NB4 (cell line): ENCODE measurements at regions not wholly inside any gene's neighbourhood (a gene's known extent, or its start where the extent isn't known, plus 50 kb on each side); places are given as distances from the start of the nearest gene placed in this dataset.

Experiments
- DNase-seq: peaks from one replicate; pipeline ENCODE4 v3.0.0; 2010; ENCODE audit warnings: low read depth
- H3K4me3 ChIP-seq: one replicate; pipeline ENCODE4 v1.5.1; 2011; ENCODE audit warnings: mild to moderate bottlenecking, low read depth, low read length, moderate library complexity
- MAX ChIP-seq: IDR thresholded peaks from 2 replicates; pipeline ENCODE4 v1.6.1; 2011; ENCODE audit warnings: low read depth, low read length
- MYC ChIP-seq: IDR thresholded peaks from 2 replicates; pipeline ENCODE4 v1.6.1; 2011; ENCODE audit warnings: low read depth, low read length
- POLR2A ChIP-seq: IDR thresholded peaks from 2 replicates; pipeline ENCODE4 v1.6.1; 2011; ENCODE audit warnings: mild to moderate bottlenecking; ENCODE audit not compliant: insufficient read length; ENCODE audit errors: extremely low read depth
- TF ChIP-seq, protein P1 (sequence below): IDR thresholded peaks from one replicate; pipeline ENCODE4 v1.5.1; 2012; ENCODE audit warnings: low read depth, low read length

DNA sequence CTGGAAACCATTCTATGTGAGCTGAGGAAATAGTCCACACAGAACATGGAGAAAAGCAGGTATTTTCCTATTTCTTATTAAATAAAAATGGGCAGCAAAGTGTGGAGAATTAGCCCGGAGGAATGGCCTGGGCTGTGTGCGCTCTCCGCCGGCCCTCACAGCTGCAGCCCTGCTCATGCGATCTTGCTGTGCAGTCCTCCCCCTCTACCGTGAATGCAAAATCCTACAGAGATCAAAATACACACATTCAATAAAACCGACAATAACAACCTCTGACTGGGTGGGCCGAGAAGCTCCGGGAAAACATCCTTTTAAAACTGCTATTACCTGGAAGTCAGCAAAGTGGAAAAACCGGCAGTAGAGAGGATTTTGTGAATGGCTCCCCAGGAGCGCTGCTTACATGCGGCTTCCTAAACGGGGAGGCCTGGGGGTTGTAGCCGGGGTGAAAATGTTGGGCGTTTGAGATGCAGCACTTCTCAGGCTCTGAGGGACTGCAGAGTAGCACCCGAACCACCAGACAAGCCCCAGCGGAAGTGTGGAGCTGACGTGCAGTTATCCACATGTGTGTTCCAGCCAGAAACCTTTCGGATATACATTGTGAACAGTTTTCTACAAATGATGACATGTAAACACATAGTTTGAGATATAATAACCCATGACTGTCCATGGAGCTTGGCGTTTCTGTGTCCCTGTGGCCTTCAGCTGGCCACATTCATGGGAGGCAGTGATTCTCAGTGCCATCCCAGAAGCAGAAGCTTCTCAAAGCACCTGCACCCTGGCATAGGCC, 94.2 kb upstream of the ALKAL2 start:
- no peak overlapping the region for H3K4me3 ChIP-seq
- TF ChIP-seq, protein P1, sequence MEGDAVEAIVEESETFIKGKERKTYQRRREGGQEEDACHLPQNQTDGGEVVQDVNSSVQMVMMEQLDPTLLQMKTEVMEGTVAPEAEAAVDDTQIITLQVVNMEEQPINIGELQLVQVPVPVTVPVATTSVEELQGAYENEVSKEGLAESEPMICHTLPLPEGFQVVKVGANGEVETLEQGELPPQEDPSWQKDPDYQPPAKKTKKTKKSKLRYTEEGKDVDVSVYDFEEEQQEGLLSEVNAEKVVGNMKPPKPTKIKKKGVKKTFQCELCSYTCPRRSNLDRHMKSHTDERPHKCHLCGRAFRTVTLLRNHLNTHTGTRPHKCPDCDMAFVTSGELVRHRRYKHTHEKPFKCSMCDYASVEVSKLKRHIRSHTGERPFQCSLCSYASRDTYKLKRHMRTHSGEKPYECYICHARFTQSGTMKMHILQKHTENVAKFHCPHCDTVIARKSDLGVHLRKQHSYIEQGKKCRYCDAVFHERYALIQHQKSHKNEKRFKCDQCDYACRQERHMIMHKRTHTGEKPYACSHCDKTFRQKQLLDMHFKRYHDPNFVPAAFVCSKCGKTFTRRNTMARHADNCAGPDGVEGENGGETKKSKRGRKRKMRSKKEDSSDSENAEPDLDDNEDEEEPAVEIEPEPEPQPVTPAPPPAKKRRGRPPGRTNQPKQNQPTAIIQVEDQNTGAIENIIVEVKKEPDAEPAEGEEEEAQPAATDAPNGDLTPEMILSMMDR = no peak
- no peak for TF ChIP-seq MYC
- TF ChIP-seq POLR2A = no peak
- TF ChIP-seq MAX = no peak
- DNase-seq = no peak

GRCh38 chr2:381181-381580, 93.3 kb upstream of the ALKAL2 start:
- H3K4me3 ChIP-seq = no peak overlapping the region
- DNase-seq = no peak
- TF ChIP-seq MAX (no peak), MYC (no peak), POLR2A (no peak)
- TF ChIP-seq, protein P1 = no peak

DNA sequence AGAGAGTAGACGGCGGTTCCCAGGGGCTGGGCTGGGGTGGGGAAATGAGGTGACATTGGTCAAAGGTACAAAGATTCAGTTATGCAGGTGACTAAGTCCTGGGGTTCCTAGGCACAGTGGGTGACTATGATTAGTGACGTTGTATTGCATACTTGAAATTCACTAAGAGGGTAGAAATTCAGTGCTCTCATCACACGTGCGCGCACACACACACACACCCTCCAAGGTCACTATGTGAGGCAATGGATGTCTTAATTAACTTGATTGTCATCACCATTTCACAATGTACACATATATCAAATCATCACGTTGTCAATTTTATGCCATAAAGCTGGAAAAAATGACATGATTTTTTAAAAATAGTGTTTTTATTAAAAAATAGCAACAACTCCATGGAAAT, 92.9 kb upstream of the ALKAL2 start:
- TF ChIP-seq MAX = no peak
- TF ChIP-seq, protein P1 = no peak
- no peak for TF ChIP-seq MYC
- no peak for TF ChIP-seq POLR2A
- DNase-seq = no peak
- H3K4me3 ChIP-seq = no peak overlapping the region

- H3K4me3 ChIP-seq = no peak overlapping the region
- no peak for DNase-seq
- TF ChIP-seq, protein P1 = no peak
- TF ChIP-seq POLR2A (no peak), MAX (no peak), MYC (no peak)
Measured at GRCh38 chr2:380221-380620, 92.3 kb upstream of the ALKAL2 start.

- no peak overlapping the region for H3K4me3 ChIP-seq
- DNase-seq = no peak
- TF ChIP-seq, protein P1 = no peak
- TF ChIP-seq POLR2A = no peak
- no peak for TF ChIP-seq MAX
- no peak for TF ChIP-seq MYC
Measured at GRCh38 chr2:379778-380177, 91.9 kb upstream of the ALKAL2 start.

GRCh38 chr2:378364-378763, 90.5 kb upstream of the ALKAL2 start:
- no peak for TF ChIP-seq MAX
- no peak for TF ChIP-seq MYC
- TF ChIP-seq, protein P1 = no peak
- TF ChIP-seq POLR2A = no peak
- no peak for DNase-seq
- H3K4me3 ChIP-seq = no peak overlapping the region
